B cell (primary cell): ENCODE measurements at regions not wholly inside any gene's neighbourhood (a gene's known extent, or its start where the extent isn't known, plus 50 kb on each side); places are given as distances from the start of the nearest gene placed in this dataset.

Experiments
- ATAC-seq: fragments of 200-7000 bp; cut with Tn5 transposase; one replicate; pipeline ENCODE4 v1.10.0; 2021; ENCODE audit warnings: low read depth, mild to moderate bottlenecking, moderate number of reproducible peaks, moderate library complexity
- CTCF ChIA-PET: fragments of 350-600 bp; sonication (Branson Sonifier 250); formaldehyde crosslinking; loops from one replicate; lab custom pipeline; 2021; ENCODE audit warnings: antibody characterized with exemption, inconsistent platforms; lab: Charles Lee
- POLR2A ChIA-PET: fragments of 350-600 bp; sonication (Branson Sonifier 250); formaldehyde crosslinking; loops from one replicate; lab custom pipeline; 2021; ENCODE audit warnings: antibody characterized with exemption; lab: Charles Lee
- DNase-seq: peaks from one replicate; pipeline ENCODE4 v3.0.0; 2013
- H2AFZ ChIP-seq: 2 replicates; pipeline ENCODE4 v1.6.1; 2012; ENCODE audit warnings: mild to moderate bottlenecking, low read depth, low read length; ENCODE audit not compliant: insufficient read depth, poor library complexity, severe bottlenecking
- H3K27ac ChIP-seq, 2 donors: 1 replicate in 1 of 2; 2 replicates in 1 of 2; pipeline ENCODE4 v1.5.1; 2012 to 2013; ENCODE audit warnings: low read length in 2 of 2, mild to moderate bottlenecking in 2 of 2, moderate library complexity in 1 of 2
- H3K27me3 ChIP-seq, 4 experiments: fragments of 200-600 bp in 1 of 4; sonication (generic) in 1 of 4; replicated peaks in 1 of 4; 1 replicate in 2 of 4; 2 replicates in 2 of 4; pipeline versions ENCODE4 v1.6.1 to v1.7.0; 2013 to 2016; ENCODE audit warnings: low read length in 3 of 4, mild to moderate bottlenecking in 2 of 4, mixed read lengths in 1 of 4, moderate library complexity in 1 of 4; ENCODE audit not compliant: insufficient read depth in 4 of 4, control insufficient read depth in 3 of 4; ENCODE audit errors: control extremely low read depth in 1 of 4
- H3K36me3 ChIP-seq, 2 experiments: replicated peaks in 1 of 2; 1 replicate in 1 of 2; 2 replicates in 1 of 2; pipeline versions ENCODE4 v1.6.1 to v1.7.1; 2013; ENCODE audit warnings: low read length in 1 of 2; ENCODE audit not compliant: insufficient read depth in 2 of 2, control insufficient read depth in 1 of 2; ENCODE audit errors: control extremely low read depth in 1 of 2, extremely low read depth in 1 of 2
- H3K4me1 ChIP-seq, 2 donors: fragments of 200-600 bp in 1 of 2; sonication (generic) in 1 of 2; 1 replicate in 1 of 2; 2 replicates in 1 of 2; pipeline versions ENCODE4 v1.5.1 to v1.6.1; 2013 to 2017; ENCODE audit warnings: low read length in 2 of 2; ENCODE audit not compliant: control insufficient read depth in 2 of 2, insufficient read depth in 2 of 2
- H3K4me2 ChIP-seq: replicated peaks from 2 replicates; pipeline ENCODE3; 2012; ENCODE audit warnings: mild to moderate bottlenecking, low read depth, low read length; ENCODE audit not compliant: poor library complexity, severe bottlenecking
- H3K4me3 ChIP-seq, 5 experiments: fragments of 200-600 bp in 1 of 5; sonication (generic) in 1 of 5; 1 replicate in 3 of 5; 2 replicates in 2 of 5; pipeline versions ENCODE4 v1.5.1 to v1.7.0; 2011 to 2016; ENCODE audit warnings: low read length in 4 of 5, mild to moderate bottlenecking in 4 of 5, low read depth in 2 of 5, control low read depth in 1 of 5, moderate library complexity in 1 of 5; ENCODE audit not compliant: insufficient read depth in 1 of 5; ENCODE audit errors: control extremely low read depth in 1 of 5, extremely low read depth in 1 of 5
- H3K79me2 ChIP-seq: fragments of 200-600 bp; sonication (generic); one replicate; pipeline ENCODE4 v1.6.0; 2016; ENCODE audit warnings: low read length; ENCODE audit not compliant: control insufficient read depth, insufficient read depth
- H3K9ac ChIP-seq: fragments of 200-600 bp; sonication (generic); 2 replicates; pipeline ENCODE4 v1.6.1; 2017; ENCODE audit warnings: mild to moderate bottlenecking, low read length, moderate library complexity
- H3K9me3 ChIP-seq, 3 donors: one replicate each; pipeline versions ENCODE4 v1.6.1 to v1.7.1; 2013; ENCODE audit warnings: low read length in 2 of 3; ENCODE audit not compliant: control insufficient read depth in 2 of 3, insufficient read depth in 1 of 3; ENCODE audit errors: control extremely low read depth in 1 of 3
- H4K20me1 ChIP-seq: 2 replicates; pipeline ENCODE4 v1.6.0; 2012; ENCODE audit warnings: mild to moderate bottlenecking, low read length; ENCODE audit not compliant: insufficient read depth, control insufficient read depth, poor library complexity, severe bottlenecking
- H3K27ac Mint-ChIP-seq: one replicate; pipeline ENCODE4 v1.8.0; 2021; ENCODE audit warnings: mixed read lengths
- H3K27me3 Mint-ChIP-seq: one replicate; pipeline ENCODE4 v1.8.0; 2021; ENCODE audit warnings: mixed read lengths
- H3K4me1 Mint-ChIP-seq: one replicate; pipeline ENCODE4 v1.8.0; 2021; ENCODE audit warnings: mixed read lengths
- H3K4me3 Mint-ChIP-seq: one replicate; pipeline ENCODE4 v1.8.0; 2021; ENCODE audit warnings: mixed read lengths
- H3K9me3 Mint-ChIP-seq: one replicate; pipeline ENCODE4 v1.8.0; 2022; ENCODE audit warnings: mixed read lengths; ENCODE audit not compliant: insufficient read depth
- CTCF ChIP-seq: fragments of 200-600 bp; IDR thresholded peaks from one replicate; pipeline ENCODE4 v1.8.0; 2022; ENCODE audit warnings: antibody characterized with exemption, mild to moderate bottlenecking
- EZH2 ChIP-seq: IDR thresholded peaks from 2 replicates; pipeline ENCODE4 v1.6.1; 2012; ENCODE audit warnings: borderline replicate concordance, low read depth, mild to moderate bottlenecking, moderate library complexity, low read length; ENCODE audit not compliant: insufficient read depth, poor library complexity, severe bottlenecking
- WGBS: methylation state at CpG from one replicate; pipeline ENCODE4 v1.1.5; 2013; ENCODE audit warnings: missing lambda C conversion rate; ENCODE audit not compliant: insufficient coverage; 5-methylcytosine and 5-hydroxymethylcytosine counted together
- intact Hi-C: fragments of 100-400 bp; cut with micrococcal nuclease; formaldehyde crosslinking; loops from one replicate; pipeline ENCODE4 v1.10.0; 2022

DNA sequence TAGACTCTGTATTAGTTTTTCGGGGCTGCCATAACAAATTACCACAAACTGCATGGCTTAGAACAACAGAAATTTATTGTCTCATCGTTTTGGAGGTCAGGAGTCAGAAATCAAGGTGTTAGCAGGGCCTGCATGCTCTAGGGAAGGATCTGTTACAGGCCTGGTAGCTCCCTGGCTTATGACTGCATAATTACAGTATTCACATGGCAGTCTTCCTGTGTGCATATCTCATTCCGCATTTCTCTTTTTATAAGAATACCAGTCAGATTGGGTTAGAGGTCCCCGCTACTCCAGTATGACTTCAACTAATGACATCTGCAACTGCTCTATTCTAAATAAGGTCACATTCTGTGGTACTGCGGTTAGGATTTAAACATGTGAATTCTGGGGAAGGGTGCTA lies 59.3 kb upstream of the SLC2A12 start:
- POLR2A ChIA-PET = no interaction called here
- WGBS = 100% methylated on average over 2 of the region's 5 CpGs
- H3K4me3 Mint-ChIP-seq = no peak overlapping the region

More for the DNA sequence above, 59.3 kb upstream of the SLC2A12 start:
- Mint-ChIP-seq H3K9me3 (no peaks in the 10 kb centered on the region), H3K27me3 (peaks cover 19% of the 10 kb centered on the region), H3K27ac (no peak overlapping the region), H3K4me1 (no peaks in the 10 kb centered on the region)
- Histone ChIP-seq H3K4me3 (no peak overlapping the region), H2AFZ (no peak overlapping the region), H3K9me3 (no peaks in the 10 kb centered on the region), H3K4me2 (no peak overlapping the region), H3K27me3 (peaks cover 0 to 11% (median 0%) of the 10 kb centered on the region in 4 experiments), H3K4me1 (no peaks in the 10 kb centered on the region), H3K9ac (no peak overlapping the region), H3K79me2 (no peaks in the 10 kb centered on the region), H3K27ac (no peak overlapping the region), H3K36me3 (no peaks in the 10 kb centered on the region), H4K20me1 (no peaks in the 10 kb centered on the region)
- DNase-seq (no peak), ATAC-seq (no peak)
- TF ChIP-seq CTCF (no peak), EZH2 (no peak)
- CTCF ChIA-PET = interaction anchor here (0.6 to 7.0 kb wide), 13 partner anchors 10 to 859 kb away, joined by 3 to 48 read pairs (median 3); no protein-coding TSS in a partner anchor
- intact Hi-C loops = no loop called here
